Panc1 (cell line): ENCODE measurements at regions not wholly inside any gene's neighbourhood (a gene's known extent, or its start where the extent isn't known, plus 50 kb on each side); places are given as distances from the start of the nearest gene placed in this dataset.

ENCODE experiments used
- SIN3A ChIP-seq: IDR thresholded peaks from 2 replicates; pipeline ENCODE4 v1.6.1; 2012; ENCODE audit warnings: low read depth, mild to moderate bottlenecking, low read length, moderate library complexity, borderline replicate concordance; ENCODE audit not compliant: insufficient read depth
- TF ChIP-seq, protein P1 (sequence below): fragments of 450-650 bp; IDR thresholded peaks from 2 replicates; pipeline ENCODE4 v1.5.1; 2017; ENCODE audit warnings: mild to moderate bottlenecking

DNA sequence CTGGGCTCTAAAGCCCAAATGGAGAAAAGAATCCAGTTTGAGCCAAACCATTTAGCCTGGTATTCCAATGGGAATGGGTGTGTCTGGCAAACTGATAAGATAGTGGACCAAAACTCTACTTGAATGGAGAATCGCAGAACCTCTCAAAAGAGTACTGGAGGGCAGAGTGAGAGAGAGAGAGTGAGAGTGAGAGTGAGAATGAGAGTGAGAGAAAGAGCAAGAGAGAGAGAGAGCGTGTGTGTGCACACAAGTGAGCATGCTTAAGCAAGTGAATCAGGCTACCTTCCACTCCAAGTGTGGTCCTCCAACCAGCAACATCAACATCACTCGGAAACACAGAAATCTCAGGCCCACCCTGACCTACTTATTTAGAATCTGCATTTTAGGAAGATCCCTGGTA is 58.8 kb downstream of the UQCRFS1 start:
- TF ChIP-seq, protein P1, sequence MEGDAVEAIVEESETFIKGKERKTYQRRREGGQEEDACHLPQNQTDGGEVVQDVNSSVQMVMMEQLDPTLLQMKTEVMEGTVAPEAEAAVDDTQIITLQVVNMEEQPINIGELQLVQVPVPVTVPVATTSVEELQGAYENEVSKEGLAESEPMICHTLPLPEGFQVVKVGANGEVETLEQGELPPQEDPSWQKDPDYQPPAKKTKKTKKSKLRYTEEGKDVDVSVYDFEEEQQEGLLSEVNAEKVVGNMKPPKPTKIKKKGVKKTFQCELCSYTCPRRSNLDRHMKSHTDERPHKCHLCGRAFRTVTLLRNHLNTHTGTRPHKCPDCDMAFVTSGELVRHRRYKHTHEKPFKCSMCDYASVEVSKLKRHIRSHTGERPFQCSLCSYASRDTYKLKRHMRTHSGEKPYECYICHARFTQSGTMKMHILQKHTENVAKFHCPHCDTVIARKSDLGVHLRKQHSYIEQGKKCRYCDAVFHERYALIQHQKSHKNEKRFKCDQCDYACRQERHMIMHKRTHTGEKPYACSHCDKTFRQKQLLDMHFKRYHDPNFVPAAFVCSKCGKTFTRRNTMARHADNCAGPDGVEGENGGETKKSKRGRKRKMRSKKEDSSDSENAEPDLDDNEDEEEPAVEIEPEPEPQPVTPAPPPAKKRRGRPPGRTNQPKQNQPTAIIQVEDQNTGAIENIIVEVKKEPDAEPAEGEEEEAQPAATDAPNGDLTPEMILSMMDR, result no peak
- no peak for TF ChIP-seq SIN3A
